ENCODE measurements at regions not wholly inside any gene's neighbourhood (a gene's known extent, or its start where the extent isn't known, plus 50 kb on each side); places are given as distances from the start of the nearest gene placed in this dataset.
"Not testable (repeated sequence)": the region's sequence is repeated elsewhere in the genome, so short reads cannot be mapped to it uniquely, and the experiment has no call there.

GRCh38 chrY:26167332-26167731 lies 545.4 kb downstream of the CDY1 start:
- intact Hi-C loops (cut with DNase I); H3K27me3 ChIP-seq; H3K9me3 ChIP-seq; H3K36me3 ChIP-seq; H3K4me1 ChIP-seq; H3K9ac ChIP-seq (ENCODE audit: low read depth in 2 of 2, low read length in 2 of 2); DNase-seq; H3K4me3 ChIP-seq; H3K27ac ChIP-seq: not testable (repeated sequence)

- intact Hi-C loops (cut with DNase I) = not testable (repeated sequence)
Measured at GRCh38 chrY:26179326-26179725, 557.4 kb downstream of the CDY1 start.

GRCh38 chrY:26224974-26225373 lies 603.1 kb downstream of the CDY1 start:
- H3K4me1 ChIP-seq; H3K27ac ChIP-seq; H3K36me3 ChIP-seq; H3K4me3 ChIP-seq; H3K9me3 ChIP-seq; H3K27me3 ChIP-seq; H3K9ac ChIP-seq (ENCODE audit: low read depth in 2 of 2, low read length in 2 of 2); intact Hi-C loops (cut with DNase I); DNase-seq: not testable (repeated sequence)

More at GRCh38 chrY:26179326-26179725, 557.4 kb downstream of the CDY1 start:
- H3K9me3 ChIP-seq; H3K4me1 ChIP-seq; H3K36me3 ChIP-seq; H3K27me3 ChIP-seq; H3K4me3 ChIP-seq; H3K27ac ChIP-seq; DNase-seq; H3K9ac ChIP-seq (ENCODE audit: low read depth in 2 of 2, low read length in 2 of 2): not testable (repeated sequence)

GRCh38 chrY:26225468-26225867 lies 603.6 kb downstream of the CDY1 start:
- H3K27me3 ChIP-seq; intact Hi-C loops (cut with DNase I); DNase-seq; H3K27ac ChIP-seq; H3K9ac ChIP-seq (ENCODE audit: low read depth in 2 of 2, low read length in 2 of 2); H3K4me3 ChIP-seq; H3K9me3 ChIP-seq; H3K4me1 ChIP-seq; H3K36me3 ChIP-seq: not testable (repeated sequence)

- H3K4me1 ChIP-seq; H3K36me3 ChIP-seq; H3K4me3 ChIP-seq; DNase-seq; H3K9ac ChIP-seq (ENCODE audit: low read depth in 2 of 2, low read length in 2 of 2); H3K9me3 ChIP-seq; H3K27me3 ChIP-seq; intact Hi-C loops (cut with DNase I); H3K27ac ChIP-seq: not testable (repeated sequence)
Measured at GRCh38 chrY:26240944-26241343, 619.0 kb downstream of the CDY1 start.

GRCh38 chrY:26254262-26254661 lies 632.3 kb downstream of the CDY1 start:
- H3K9ac ChIP-seq (ENCODE audit: low read depth in 2 of 2, low read length in 2 of 2); H3K36me3 ChIP-seq; H3K27me3 ChIP-seq; H3K9me3 ChIP-seq; DNase-seq; H3K27ac ChIP-seq; H3K4me1 ChIP-seq; H3K4me3 ChIP-seq; intact Hi-C loops (cut with DNase I): not testable (repeated sequence)

GRCh38 chrY:26265449-26265848 lies 643.5 kb downstream of the CDY1 start:
- H3K4me3 ChIP-seq; H3K27ac ChIP-seq; H3K9me3 ChIP-seq; H3K36me3 ChIP-seq; H3K4me1 ChIP-seq; H3K27me3 ChIP-seq; intact Hi-C loops (cut with DNase I); DNase-seq; H3K9ac ChIP-seq (ENCODE audit: low read depth in 2 of 2, low read length in 2 of 2): not testable (repeated sequence)

GRCh38 chrY:26268421-26268820 lies 646.5 kb downstream of the CDY1 start:
- H3K9me3 ChIP-seq; H3K27ac ChIP-seq; H3K27me3 ChIP-seq; intact Hi-C loops (cut with DNase I); DNase-seq; H3K4me3 ChIP-seq; H3K9ac ChIP-seq (ENCODE audit: low read depth in 2 of 2, low read length in 2 of 2); H3K4me1 ChIP-seq; H3K36me3 ChIP-seq: not testable (repeated sequence)

- H3K9me3 ChIP-seq; DNase-seq; H3K4me1 ChIP-seq; H3K27ac ChIP-seq; H3K9ac ChIP-seq (ENCODE audit: low read depth in 2 of 2, low read length in 2 of 2); H3K4me3 ChIP-seq; H3K27me3 ChIP-seq; intact Hi-C loops (cut with DNase I); H3K36me3 ChIP-seq: not testable (repeated sequence)
Measured at GRCh38 chrY:26268934-26269333, 647.0 kb downstream of the CDY1 start.

- DNase-seq = not testable (repeated sequence)
Measured at GRCh38 chrY:26273089-26273488, 651.2 kb downstream of the CDY1 start.

GRCh38 chrY:26306046-26306445 lies 684.1 kb downstream of the CDY1 start:
- H3K4me1 ChIP-seq; H3K36me3 ChIP-seq; H3K9ac ChIP-seq (ENCODE audit: low read depth in 2 of 2, low read length in 2 of 2); H3K27ac ChIP-seq; DNase-seq; H3K9me3 ChIP-seq; intact Hi-C loops (cut with DNase I); H3K4me3 ChIP-seq; H3K27me3 ChIP-seq: not testable (repeated sequence)

More at GRCh38 chrY:26273089-26273488, 651.2 kb downstream of the CDY1 start:
- intact Hi-C loops (cut with DNase I); H3K27me3 ChIP-seq; H3K36me3 ChIP-seq; H3K4me3 ChIP-seq; H3K27ac ChIP-seq; H3K9ac ChIP-seq (ENCODE audit: low read depth in 2 of 2, low read length in 2 of 2); H3K4me1 ChIP-seq; H3K9me3 ChIP-seq: not testable (repeated sequence)

- H3K27ac ChIP-seq; H3K4me1 ChIP-seq; H3K9ac ChIP-seq (ENCODE audit: low read depth in 2 of 2, low read length in 2 of 2); intact Hi-C loops (cut with DNase I); H3K27me3 ChIP-seq; H3K36me3 ChIP-seq; H3K9me3 ChIP-seq; H3K4me3 ChIP-seq; DNase-seq: not testable (repeated sequence)
Measured at GRCh38 chrY:26306630-26307385, 684.9 kb downstream of the CDY1 start.

- H3K27ac ChIP-seq; H3K27me3 ChIP-seq; H3K4me1 ChIP-seq; intact Hi-C loops (cut with DNase I); H3K9ac ChIP-seq (ENCODE audit: low read depth in 2 of 2, low read length in 2 of 2); DNase-seq; H3K9me3 ChIP-seq; H3K4me3 ChIP-seq; H3K36me3 ChIP-seq: not testable (repeated sequence)
Measured at GRCh38 chrY:26308308-26308707, 686.4 kb downstream of the CDY1 start.

GRCh38 chrY:26315065-26315464 lies 693.1 kb downstream of the CDY1 start:
- H3K36me3 ChIP-seq; intact Hi-C loops (cut with DNase I); H3K4me3 ChIP-seq; H3K9me3 ChIP-seq; H3K4me1 ChIP-seq; H3K27ac ChIP-seq; H3K27me3 ChIP-seq; H3K9ac ChIP-seq (ENCODE audit: low read depth in 2 of 2, low read length in 2 of 2): not testable (repeated sequence)
- peak; percentile 11 for DNase-seq
